H1 (cell line): ENCODE measurements at regions not wholly inside any gene's neighbourhood (a gene's known extent, or its start where the extent isn't known, plus 50 kb on each side); places are given as distances from the start of the nearest gene placed in this dataset.

Experiments
- CTBP2 ChIP-seq: IDR thresholded peaks from 2 replicates; pipeline ENCODE4 v1.7.0; 2011; ENCODE audit warnings: borderline replicate concordance, mild to moderate bottlenecking, moderate library complexity, mixed read lengths, low read length; ENCODE audit not compliant: insufficient read depth, insufficient read length
- EGR1 ChIP-seq: IDR thresholded peaks from 2 replicates; pipeline ENCODE4 v1.6.1; 2011; ENCODE audit warnings: low read depth, low read length, borderline replicate concordance
- EZH2 ChIP-seq: fragments of 200-600 bp; sonication (generic); IDR thresholded peaks from 2 replicates; pipeline ENCODE4 v1.7.1; 2012; ENCODE audit warnings: low read depth, mild to moderate bottlenecking, moderate library complexity, low read length, inconsistent platforms; ENCODE audit not compliant: severe bottlenecking
- GTF2F1 ChIP-seq: IDR thresholded peaks from 2 replicates; pipeline ENCODE4 v1.6.1; 2012; ENCODE audit warnings: low read depth, low read length, improper control_type of control experiment, borderline replicate concordance
- KDM5A ChIP-seq: fragments of 200-600 bp; IDR thresholded peaks from 2 replicates; pipeline ENCODE4 v1.7.1; 2012; ENCODE audit warnings: mild to moderate bottlenecking, low read length, inconsistent platforms, mixed read lengths
- RBBP5 ChIP-seq: IDR thresholded peaks from 2 replicates; pipeline ENCODE4 v1.7.1; 2012; ENCODE audit warnings: low read depth, mild to moderate bottlenecking, inconsistent platforms, low read length, moderate library complexity, borderline replicate concordance
- TF ChIP-seq, protein P1 (sequence below): IDR thresholded peaks from 2 replicates; pipeline ENCODE4 v1.6.1; 2011; ENCODE audit warnings: low read length, improper control_type of control experiment

DNA sequence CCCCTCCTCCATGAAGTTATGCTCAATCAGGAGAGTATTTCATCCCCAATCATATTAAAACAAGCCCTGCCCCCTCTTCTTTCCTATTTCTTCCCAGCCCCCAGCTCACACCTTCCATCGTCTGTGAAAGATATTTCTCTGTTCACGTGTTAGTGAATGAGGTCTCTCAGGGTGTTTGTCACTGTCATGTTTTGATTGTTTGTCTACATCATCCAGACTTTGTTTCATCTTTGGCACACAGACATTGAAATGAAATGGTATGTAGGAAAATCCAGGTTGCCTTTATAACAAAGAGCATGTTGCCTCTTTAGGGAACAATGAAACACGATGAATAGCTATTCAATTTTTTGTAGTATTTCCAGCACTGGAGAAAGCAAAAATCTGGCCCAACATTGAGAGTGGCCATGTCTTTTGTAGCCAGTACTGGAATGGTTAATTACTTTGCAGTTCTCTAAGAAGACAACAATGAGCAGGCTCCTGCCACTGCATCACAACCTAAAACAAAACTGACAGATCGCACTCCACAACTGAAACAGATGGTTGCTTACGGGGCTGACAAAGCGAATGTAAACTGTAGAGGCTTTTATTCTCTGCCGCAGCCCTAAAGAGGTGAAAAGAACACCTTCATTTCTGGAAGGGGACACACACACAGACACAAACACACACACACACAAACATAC, 543.6 kb upstream of the CITED2 start (continued):
- TF ChIP-seq KDM5A (no peak), EGR1 (no peak), RBBP5 (no peak), EZH2 (no peak), GTF2F1 (no peak), CTBP2 (no peak)
- TF ChIP-seq, protein P1, sequence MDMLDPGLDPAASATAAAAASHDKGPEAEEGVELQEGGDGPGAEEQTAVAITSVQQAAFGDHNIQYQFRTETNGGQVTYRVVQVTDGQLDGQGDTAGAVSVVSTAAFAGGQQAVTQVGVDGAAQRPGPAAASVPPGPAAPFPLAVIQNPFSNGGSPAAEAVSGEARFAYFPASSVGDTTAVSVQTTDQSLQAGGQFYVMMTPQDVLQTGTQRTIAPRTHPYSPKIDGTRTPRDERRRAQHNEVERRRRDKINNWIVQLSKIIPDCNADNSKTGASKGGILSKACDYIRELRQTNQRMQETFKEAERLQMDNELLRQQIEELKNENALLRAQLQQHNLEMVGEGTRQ = no peak
